Fibroblast of villous mesenchyme (primary cell): ENCODE measurements at regions not wholly inside any gene's neighbourhood (a gene's known extent, or its start where the extent isn't known, plus 50 kb on each side); places are given as distances from the start of the nearest gene placed in this dataset.

ENCODE experiments used
- DNase-seq: peaks from one replicate; pipeline ENCODE4 v3.0.0-alpha.2; 2010; ENCODE audit warnings: low read depth
- H3K4me3 ChIP-seq: 2 replicates; pipeline ENCODE4 v1.5.1; 2011; ENCODE audit warnings: low read depth, mild to moderate bottlenecking, low read length
- TF ChIP-seq, protein P1 (sequence below): IDR thresholded peaks from 2 replicates; pipeline ENCODE4 v1.5.1; 2012; ENCODE audit warnings: low read depth, mild to moderate bottlenecking, low read length; ENCODE audit not compliant: insufficient read depth

DNA sequence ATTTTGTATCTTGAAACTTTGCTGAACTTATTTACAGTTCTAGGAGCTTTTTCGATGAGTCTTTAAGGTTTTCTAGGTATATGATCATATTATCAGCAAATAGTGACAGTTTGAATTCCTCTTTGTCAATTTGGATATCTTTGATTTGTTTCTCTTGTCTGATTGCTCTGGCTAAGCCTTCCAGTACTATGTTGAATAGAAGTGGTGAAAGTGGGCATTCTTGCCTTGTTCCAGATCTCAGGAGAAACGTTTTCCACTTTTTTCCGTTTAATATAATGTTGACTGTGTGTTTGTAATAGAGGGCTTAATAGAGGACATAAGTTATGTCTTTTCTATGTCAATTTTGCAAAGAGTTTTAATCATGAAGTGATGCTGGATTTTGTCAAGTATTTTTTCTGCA, 124.3 kb downstream of the ZNF280B start:
- DNase-seq: no peak
- TF ChIP-seq, protein P1, sequence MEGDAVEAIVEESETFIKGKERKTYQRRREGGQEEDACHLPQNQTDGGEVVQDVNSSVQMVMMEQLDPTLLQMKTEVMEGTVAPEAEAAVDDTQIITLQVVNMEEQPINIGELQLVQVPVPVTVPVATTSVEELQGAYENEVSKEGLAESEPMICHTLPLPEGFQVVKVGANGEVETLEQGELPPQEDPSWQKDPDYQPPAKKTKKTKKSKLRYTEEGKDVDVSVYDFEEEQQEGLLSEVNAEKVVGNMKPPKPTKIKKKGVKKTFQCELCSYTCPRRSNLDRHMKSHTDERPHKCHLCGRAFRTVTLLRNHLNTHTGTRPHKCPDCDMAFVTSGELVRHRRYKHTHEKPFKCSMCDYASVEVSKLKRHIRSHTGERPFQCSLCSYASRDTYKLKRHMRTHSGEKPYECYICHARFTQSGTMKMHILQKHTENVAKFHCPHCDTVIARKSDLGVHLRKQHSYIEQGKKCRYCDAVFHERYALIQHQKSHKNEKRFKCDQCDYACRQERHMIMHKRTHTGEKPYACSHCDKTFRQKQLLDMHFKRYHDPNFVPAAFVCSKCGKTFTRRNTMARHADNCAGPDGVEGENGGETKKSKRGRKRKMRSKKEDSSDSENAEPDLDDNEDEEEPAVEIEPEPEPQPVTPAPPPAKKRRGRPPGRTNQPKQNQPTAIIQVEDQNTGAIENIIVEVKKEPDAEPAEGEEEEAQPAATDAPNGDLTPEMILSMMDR: no peak
- no peak overlapping the region for H3K4me3 ChIP-seq

DNA sequence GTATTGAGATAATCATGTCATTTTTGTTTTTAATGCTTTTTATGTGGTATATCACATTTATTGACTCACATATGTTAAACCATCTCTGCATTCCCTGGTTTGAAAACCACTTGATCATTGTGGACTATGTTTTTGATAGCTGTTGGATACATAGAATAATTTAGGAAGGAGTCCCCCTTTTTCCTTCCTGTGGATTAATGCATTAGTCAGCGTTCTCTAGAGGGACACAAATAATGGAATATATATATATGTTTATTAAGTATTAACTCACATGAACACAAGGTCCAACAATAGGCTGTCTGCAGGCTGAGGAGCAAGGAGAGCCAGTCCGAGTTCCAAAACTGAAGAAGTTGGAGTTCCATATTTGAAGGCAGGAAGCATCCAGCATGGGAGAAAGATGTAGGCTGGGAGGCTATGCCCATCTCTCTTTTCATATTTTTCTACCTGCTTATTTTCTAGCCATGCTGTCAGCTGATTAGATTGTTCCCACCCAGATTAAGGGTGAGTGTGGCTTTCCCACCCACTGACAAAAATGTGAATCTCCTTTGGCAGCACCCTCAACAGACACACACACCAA, 123.8 kb downstream of the ZNF280B start:
- TF ChIP-seq, protein P1: no peak
- DNase-seq: no peak
- no peak overlapping the region for H3K4me3 ChIP-seq

DNA sequence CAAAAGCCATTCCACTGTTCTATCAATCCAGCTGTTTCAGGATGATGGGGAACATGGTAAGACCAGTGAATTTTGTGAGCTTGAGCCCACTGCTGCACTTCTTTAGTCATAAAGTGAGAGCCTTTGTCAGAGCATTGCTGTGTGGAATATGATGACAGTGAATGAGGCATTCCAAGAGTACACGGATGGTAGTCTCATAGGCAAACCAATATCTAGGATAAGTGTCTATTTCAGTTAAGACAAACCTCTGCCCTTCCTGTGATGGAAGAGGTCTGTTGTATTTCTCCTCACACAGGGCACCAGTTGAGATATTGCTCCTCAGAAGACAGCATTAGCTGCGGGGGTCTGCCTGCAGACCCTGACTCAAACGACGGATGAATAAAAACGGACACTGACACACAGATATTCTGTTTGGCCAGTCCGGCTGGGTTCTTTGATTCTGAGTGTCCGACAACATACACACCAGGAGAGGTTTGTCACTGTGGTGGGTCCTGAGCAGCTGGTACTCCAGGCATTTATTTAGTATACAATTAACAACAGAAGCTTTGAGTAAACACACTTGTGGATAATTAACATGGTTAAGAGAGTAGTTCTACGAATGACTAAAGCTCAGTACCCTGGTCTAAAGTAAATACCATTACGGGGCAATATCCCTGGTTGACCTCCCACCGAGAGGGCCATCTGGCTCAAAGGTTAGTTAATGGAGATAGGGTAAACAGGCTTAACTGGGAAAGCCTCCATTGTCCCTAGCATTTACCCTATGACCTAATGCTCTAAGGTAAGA, 121.7 kb downstream of the ZNF280B start:
- no peak for DNase-seq
- H3K4me3 ChIP-seq: no peak overlapping the region
- TF ChIP-seq, protein P1: no peak

DNA sequence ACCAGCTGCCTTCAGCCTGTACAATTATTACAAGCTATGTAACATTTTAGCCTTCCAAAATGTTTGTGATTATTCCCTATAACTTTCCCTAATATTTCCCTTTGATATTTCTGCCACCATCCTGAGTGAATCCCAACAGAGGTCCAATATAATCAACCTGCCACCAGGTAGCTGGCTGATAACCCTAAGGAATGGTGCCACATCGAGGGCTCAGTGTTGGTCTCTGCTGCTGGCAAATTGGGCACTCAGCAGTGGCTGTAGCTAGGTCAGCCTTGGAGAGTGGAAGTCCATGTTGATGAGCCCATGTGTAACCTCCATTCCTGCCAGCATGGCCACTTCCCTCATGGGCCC, 121.2 kb downstream of the ZNF280B start:
- no peak overlapping the region for H3K4me3 ChIP-seq
- no peak for DNase-seq
- TF ChIP-seq, protein P1: no peak

DNA sequence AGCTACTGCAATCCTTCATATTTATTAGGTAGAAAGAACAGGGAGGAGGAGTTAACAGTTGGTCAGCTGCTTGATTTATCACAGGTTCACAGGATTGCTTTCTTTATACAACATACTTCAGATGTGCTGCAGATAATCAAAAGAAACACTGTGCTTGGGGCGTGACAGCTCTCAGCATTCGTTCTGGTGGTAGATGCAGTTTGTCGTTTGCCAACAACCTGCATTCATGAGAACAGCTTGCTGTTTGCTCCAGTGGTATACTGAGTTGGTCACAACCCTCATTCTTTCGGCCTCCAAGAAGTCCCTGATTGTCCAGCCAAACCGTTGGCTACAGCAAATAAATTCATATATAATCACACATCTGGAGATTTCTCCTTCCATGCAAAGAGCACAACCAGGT, 120.5 kb downstream of the ZNF280B start:
- TF ChIP-seq, protein P1: no peak
- no peak overlapping the region for H3K4me3 ChIP-seq
- DNase-seq: no peak

DNA sequence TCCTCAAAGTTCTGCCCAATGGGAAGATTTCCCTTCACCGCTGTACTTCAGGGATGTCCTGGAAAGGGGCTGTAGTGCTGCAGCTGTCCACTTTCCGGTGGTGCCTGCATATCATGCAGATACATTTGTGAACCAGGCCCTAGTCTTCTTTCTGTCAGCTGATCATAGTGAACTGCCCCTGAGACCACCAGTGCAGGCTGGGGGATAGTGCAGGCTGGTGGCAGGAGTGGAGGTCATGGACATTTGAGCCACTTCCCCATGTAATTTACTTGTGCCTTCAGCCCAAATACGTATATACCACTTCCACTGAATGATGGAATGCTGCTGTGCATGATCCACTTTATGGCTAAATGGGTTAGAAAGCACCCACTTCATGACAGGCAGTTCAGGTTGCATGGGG, 120.0 kb downstream of the ZNF280B start:
- no peak overlapping the region for H3K4me3 ChIP-seq
- no peak for DNase-seq
- TF ChIP-seq, protein P1: no peak
